ENCODE measurements at regions not wholly inside any gene's neighbourhood (a gene's known extent, or its start where the extent isn't known, plus 50 kb on each side); places are given as distances from the start of the nearest gene placed in this dataset.

DNA sequence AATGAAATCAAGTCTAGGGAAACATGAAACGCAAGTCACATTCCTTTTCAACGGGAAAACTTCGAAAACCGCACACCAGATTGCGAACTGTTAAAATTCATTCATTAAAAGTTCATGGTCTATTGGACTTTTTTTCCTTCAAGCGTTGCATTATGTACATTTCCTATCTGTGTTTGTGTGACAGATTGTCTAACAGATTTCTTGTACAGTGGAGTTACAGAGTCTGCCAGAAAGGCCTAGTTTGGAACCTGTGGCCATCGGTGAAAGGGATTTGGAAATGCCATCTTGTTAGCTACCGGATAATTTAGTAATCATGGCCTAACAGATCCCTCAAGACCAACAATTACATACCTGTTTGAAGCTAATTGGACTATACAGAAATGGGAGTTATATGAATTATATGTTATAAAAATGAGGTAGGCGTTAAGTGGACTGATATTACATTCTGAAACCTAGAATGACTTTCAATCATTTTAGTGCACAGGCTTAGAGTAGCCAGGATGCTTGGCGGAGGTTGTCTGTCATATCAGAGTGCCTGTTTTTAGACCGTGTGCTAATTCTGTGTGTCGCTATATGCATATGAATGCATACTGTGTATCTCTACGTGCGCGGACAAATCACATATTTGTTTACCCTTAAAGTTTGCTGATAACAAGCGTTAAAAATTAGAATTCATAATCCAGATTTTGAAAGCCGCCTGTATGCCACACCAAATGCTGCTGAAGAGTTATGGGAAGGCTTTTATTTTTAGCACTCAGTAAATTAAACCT, 885.4 kb upstream of the RBFOX1 start:
- H3K9ac ChIP-seq (ENCODE audit: low read depth in 1 of 3, low read length in 3 of 3), result no peak overlapping the region
- no peak overlapping the region for H3K4me3 ChIP-seq (ENCODE audit: low read length in 3 of 3)
- H3K4me1 ChIP-seq (ENCODE audit: control insufficient read depth in 3 of 3, insufficient read depth in 3 of 3, low read length in 3 of 3), result no peaks in the 10 kb centered on the region
- H3K36me3 ChIP-seq (ENCODE audit: control insufficient read depth in 3 of 3, insufficient read depth in 3 of 3, low read length in 3 of 3), result no peaks in the 10 kb centered on the region
- H3K27ac ChIP-seq (ENCODE audit: low read depth, low read length), result no peak overlapping the region
- H3K9me3 ChIP-seq (ENCODE audit: control insufficient read depth in 3 of 3, low read length in 3 of 3), result no peaks in the 10 kb centered on the region
- H3K27me3 ChIP-seq (ENCODE audit: control insufficient read depth in 3 of 3, insufficient read depth in 3 of 3, low read length in 3 of 3), result no peaks in the 10 kb centered on the region

DNA sequence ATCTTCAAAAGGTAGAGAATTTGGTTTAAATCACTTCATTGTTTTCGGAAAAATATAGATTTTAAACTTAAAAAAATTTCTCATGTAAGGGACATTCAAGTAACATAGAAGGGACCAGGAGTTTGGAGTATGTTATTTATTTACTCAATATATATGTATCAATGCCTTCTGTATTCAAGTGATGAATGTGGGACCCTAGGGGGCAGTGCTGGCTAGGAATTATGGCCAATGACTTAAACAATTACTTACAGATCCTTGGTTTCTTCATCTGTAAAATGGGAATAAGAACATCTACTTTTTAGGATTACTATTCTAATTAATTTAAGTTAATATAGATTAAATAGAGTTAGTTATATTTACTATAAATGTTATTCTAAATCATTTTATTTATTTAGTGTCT, 886.3 kb upstream of the RBFOX1 start:
- H3K4me3 ChIP-seq (ENCODE audit: low read length in 3 of 3), result no peak overlapping the region
- H3K27me3 ChIP-seq (ENCODE audit: control insufficient read depth in 3 of 3, insufficient read depth in 3 of 3, low read length in 3 of 3), result no peaks in the 10 kb centered on the region
- H3K9me3 ChIP-seq (ENCODE audit: control insufficient read depth in 3 of 3, low read length in 3 of 3), result no peaks in the 10 kb centered on the region
- H3K27ac ChIP-seq (ENCODE audit: low read depth, low read length), result no peak overlapping the region
- no peaks in the 10 kb centered on the region for H3K36me3 ChIP-seq (ENCODE audit: control insufficient read depth in 3 of 3, insufficient read depth in 3 of 3, low read length in 3 of 3)
- H3K9ac ChIP-seq (ENCODE audit: low read depth in 1 of 3, low read length in 3 of 3), result no peak overlapping the region
- H3K4me1 ChIP-seq (ENCODE audit: control insufficient read depth in 3 of 3, insufficient read depth in 3 of 3, low read length in 3 of 3), result no peaks in the 10 kb centered on the region

GRCh38 chr16:6439129-6439528, 893.5 kb upstream of the RBFOX1 start:
- H3K4me1 ChIP-seq (ENCODE audit: control insufficient read depth in 3 of 3, insufficient read depth in 3 of 3, low read length in 3 of 3), result no peaks in the 10 kb centered on the region
- H3K27ac ChIP-seq (ENCODE audit: low read depth, low read length), result no peak overlapping the region
- H3K27me3 ChIP-seq (ENCODE audit: control insufficient read depth in 3 of 3, insufficient read depth in 3 of 3, low read length in 3 of 3), result no peaks in the 10 kb centered on the region
- no peaks in the 10 kb centered on the region for H3K36me3 ChIP-seq (ENCODE audit: control insufficient read depth in 3 of 3, insufficient read depth in 3 of 3, low read length in 3 of 3)
- H3K9ac ChIP-seq (ENCODE audit: low read depth in 1 of 3, low read length in 3 of 3), result no peak overlapping the region
- no peaks in the 10 kb centered on the region for H3K9me3 ChIP-seq (ENCODE audit: control insufficient read depth in 3 of 3, low read length in 3 of 3)
- H3K4me3 ChIP-seq (ENCODE audit: low read length in 3 of 3), result no peak overlapping the region

DNA sequence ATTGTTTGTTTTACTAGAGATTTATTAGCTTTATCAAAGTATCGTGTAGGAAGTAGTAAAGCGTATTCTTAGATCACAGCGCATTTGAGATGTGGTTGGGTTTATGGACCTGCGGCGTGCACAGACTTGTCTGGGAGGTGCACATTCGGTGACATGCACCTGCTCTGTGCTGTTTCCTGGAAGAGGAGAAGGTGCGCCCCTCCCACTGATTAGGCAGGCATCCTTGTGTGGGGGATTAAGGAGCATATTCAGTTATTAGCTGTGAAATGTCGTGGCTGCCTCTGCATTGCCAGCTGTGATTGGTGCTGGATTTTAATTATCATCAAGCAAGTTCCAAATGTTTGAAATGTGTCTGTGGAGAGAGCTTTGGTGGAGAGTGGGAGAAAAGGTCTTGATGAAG, 903.8 kb upstream of the RBFOX1 start:
- H3K9me3 ChIP-seq (ENCODE audit: control insufficient read depth in 3 of 3, low read length in 3 of 3), result peaks cover 0 to 2% (median 0%) of the 10 kb centered on the region in 3 donors
- no peak overlapping the region for H3K27ac ChIP-seq (ENCODE audit: low read depth, low read length)
- no peaks in the 10 kb centered on the region for H3K4me1 ChIP-seq (ENCODE audit: control insufficient read depth in 3 of 3, insufficient read depth in 3 of 3, low read length in 3 of 3)
- H3K36me3 ChIP-seq (ENCODE audit: control insufficient read depth in 3 of 3, insufficient read depth in 3 of 3, low read length in 3 of 3), result no peaks in the 10 kb centered on the region
- H3K27me3 ChIP-seq (ENCODE audit: control insufficient read depth in 3 of 3, insufficient read depth in 3 of 3, low read length in 3 of 3), result no peaks in the 10 kb centered on the region
- no peak overlapping the region for H3K4me3 ChIP-seq (ENCODE audit: low read length in 3 of 3)
- H3K9ac ChIP-seq (ENCODE audit: low read depth in 1 of 3, low read length in 3 of 3), result no peak overlapping the region

DNA sequence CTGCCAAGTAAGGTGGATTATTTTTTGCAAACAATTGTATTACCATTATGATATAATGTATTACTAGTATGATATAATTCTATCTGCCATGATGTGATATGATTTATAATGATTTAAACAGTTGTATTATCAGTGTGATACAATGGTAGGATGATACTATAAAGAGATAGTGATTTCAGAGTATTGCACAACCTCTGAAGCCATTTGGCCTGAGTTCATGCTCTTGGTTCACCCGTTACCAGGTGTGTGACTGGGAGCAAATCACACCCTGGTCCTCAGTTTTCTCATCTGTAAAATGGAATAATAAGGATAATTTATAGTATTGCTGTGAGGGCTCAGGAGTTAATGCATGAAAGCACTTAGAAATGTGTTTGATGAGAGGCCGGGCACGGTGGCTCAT, 905.0 kb upstream of the RBFOX1 start:
- no peak overlapping the region for H3K4me3 ChIP-seq (ENCODE audit: low read length in 3 of 3)
- H3K9me3 ChIP-seq (ENCODE audit: control insufficient read depth in 3 of 3, low read length in 3 of 3), result peaks cover 0 to 6% (median 0%) of the 10 kb centered on the region in 3 donors

DNA sequence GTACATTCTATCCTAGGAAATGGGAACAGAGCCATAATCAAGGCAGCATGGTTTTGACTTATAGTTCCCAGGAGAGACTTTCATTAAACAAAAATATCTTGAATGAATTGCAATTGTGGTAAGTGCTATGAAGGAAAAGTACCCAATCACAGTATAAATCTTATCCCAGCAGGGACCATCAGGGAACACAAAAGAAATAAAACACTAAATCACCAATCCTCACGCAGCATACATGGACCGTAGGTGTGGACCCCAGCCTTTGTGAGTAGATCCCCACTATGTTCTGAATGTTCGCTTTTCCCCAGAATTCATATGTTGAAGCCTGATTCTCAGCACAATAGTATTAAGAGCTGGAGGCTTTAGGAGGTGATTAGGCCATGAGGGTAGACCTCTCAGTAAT, 925.0 kb upstream of the RBFOX1 start:
- no peak overlapping the region for H3K9ac ChIP-seq (ENCODE audit: low read depth in 1 of 3, low read length in 3 of 3)
- H3K4me3 ChIP-seq (ENCODE audit: low read length in 3 of 3), result no peak overlapping the region
- no peak overlapping the region for H3K27ac ChIP-seq (ENCODE audit: low read depth, low read length)
- no peaks in the 10 kb centered on the region for H3K9me3 ChIP-seq (ENCODE audit: control insufficient read depth in 3 of 3, low read length in 3 of 3)
- H3K27me3 ChIP-seq (ENCODE audit: control insufficient read depth in 3 of 3, insufficient read depth in 3 of 3, low read length in 3 of 3), result no peaks in the 10 kb centered on the region
- H3K36me3 ChIP-seq (ENCODE audit: control insufficient read depth in 3 of 3, insufficient read depth in 3 of 3, low read length in 3 of 3), result no peaks in the 10 kb centered on the region
- H3K4me1 ChIP-seq (ENCODE audit: control insufficient read depth in 3 of 3, insufficient read depth in 3 of 3, low read length in 3 of 3), result no peaks in the 10 kb centered on the region

More for the DNA sequence above, 905.0 kb upstream of the RBFOX1 start:
- no peaks in the 10 kb centered on the region for H3K27me3 ChIP-seq (ENCODE audit: control insufficient read depth in 3 of 3, insufficient read depth in 3 of 3, low read length in 3 of 3)
- H3K27ac ChIP-seq (ENCODE audit: low read depth, low read length), result no peak overlapping the region
- H3K9ac ChIP-seq (ENCODE audit: low read depth in 1 of 3, low read length in 3 of 3), result no peak overlapping the region
- H3K36me3 ChIP-seq (ENCODE audit: control insufficient read depth in 3 of 3, insufficient read depth in 3 of 3, low read length in 3 of 3), result no peaks in the 10 kb centered on the region
- no peaks in the 10 kb centered on the region for H3K4me1 ChIP-seq (ENCODE audit: control insufficient read depth in 3 of 3, insufficient read depth in 3 of 3, low read length in 3 of 3)

GRCh38 chr16:6406028-6406427, 926.6 kb upstream of the RBFOX1 start:
- no peak overlapping the region for H3K9ac ChIP-seq (ENCODE audit: low read depth in 1 of 3, low read length in 3 of 3)

DNA sequence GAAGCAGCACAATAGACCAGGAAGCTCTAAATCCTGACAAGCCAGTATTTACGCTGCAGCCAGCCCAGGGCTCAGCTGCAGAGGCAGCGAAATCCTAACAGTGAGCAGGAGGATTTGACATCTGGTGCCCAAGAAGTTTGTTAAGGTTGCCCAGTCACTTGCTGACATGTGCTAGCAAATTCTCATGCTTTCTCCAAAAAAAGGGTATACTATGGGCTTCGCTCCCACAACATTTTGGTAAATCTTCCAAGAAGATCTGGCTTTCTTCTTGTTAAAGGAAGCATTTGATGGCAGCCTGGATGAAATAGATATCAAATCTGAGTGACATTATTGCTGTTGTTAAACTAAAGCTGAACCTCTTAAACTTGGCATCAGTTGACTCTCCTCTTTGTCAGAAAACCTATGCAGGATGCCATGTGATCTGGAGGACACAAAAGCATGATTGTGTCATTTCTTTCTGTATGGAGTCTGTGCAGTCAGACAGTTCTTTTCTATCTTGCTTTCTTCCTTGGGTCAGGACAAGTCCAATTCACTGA, 949.7 kb upstream of the RBFOX1 start:
- Histone ChIP-seq H3K4me3 (ENCODE audit: low read length in 3 of 3) (no peak overlapping the region), H3K9me3 (ENCODE audit: control insufficient read depth in 3 of 3, low read length in 3 of 3) (no peaks in the 10 kb centered on the region), H3K9ac (ENCODE audit: low read depth in 1 of 3, low read length in 3 of 3) (no peak overlapping the region), H3K36me3 (ENCODE audit: control insufficient read depth in 3 of 3, insufficient read depth in 3 of 3, low read length in 3 of 3) (no peaks in the 10 kb centered on the region), H3K27me3 (ENCODE audit: control insufficient read depth in 3 of 3, insufficient read depth in 3 of 3, low read length in 3 of 3) (no peaks in the 10 kb centered on the region), H3K27ac (ENCODE audit: low read depth, low read length) (no peak overlapping the region), H3K4me1 (ENCODE audit: control insufficient read depth in 3 of 3, insufficient read depth in 3 of 3, low read length in 3 of 3) (no peaks in the 10 kb centered on the region)

More at GRCh38 chr16:6406028-6406427, 926.6 kb upstream of the RBFOX1 start:
- H3K36me3 ChIP-seq (ENCODE audit: control insufficient read depth in 3 of 3, insufficient read depth in 3 of 3, low read length in 3 of 3), result no peaks in the 10 kb centered on the region
- no peaks in the 10 kb centered on the region for H3K9me3 ChIP-seq (ENCODE audit: control insufficient read depth in 3 of 3, low read length in 3 of 3)
- no peaks in the 10 kb centered on the region for H3K4me1 ChIP-seq (ENCODE audit: control insufficient read depth in 3 of 3, insufficient read depth in 3 of 3, low read length in 3 of 3)
- no peaks in the 10 kb centered on the region for H3K27me3 ChIP-seq (ENCODE audit: control insufficient read depth in 3 of 3, insufficient read depth in 3 of 3, low read length in 3 of 3)
- no peak overlapping the region for H3K4me3 ChIP-seq (ENCODE audit: low read length in 3 of 3)
- H3K27ac ChIP-seq (ENCODE audit: low read depth, low read length), result no peak overlapping the region

GRCh38 chr16:6381896-6382295, 950.7 kb upstream of the RBFOX1 start:
- Histone ChIP-seq H3K4me1 (ENCODE audit: control insufficient read depth in 3 of 3, insufficient read depth in 3 of 3, low read length in 3 of 3) (no peaks in the 10 kb centered on the region), H3K9ac (ENCODE audit: low read depth in 1 of 3, low read length in 3 of 3) (no peak overlapping the region), H3K27ac (ENCODE audit: low read depth, low read length) (no peak overlapping the region), H3K36me3 (ENCODE audit: control insufficient read depth in 3 of 3, insufficient read depth in 3 of 3, low read length in 3 of 3) (no peaks in the 10 kb centered on the region), H3K4me3 (ENCODE audit: low read length in 3 of 3) (no peak overlapping the region), H3K9me3 (ENCODE audit: control insufficient read depth in 3 of 3, low read length in 3 of 3) (no peaks in the 10 kb centered on the region), H3K27me3 (ENCODE audit: control insufficient read depth in 3 of 3, insufficient read depth in 3 of 3, low read length in 3 of 3) (no peaks in the 10 kb centered on the region)

DNA sequence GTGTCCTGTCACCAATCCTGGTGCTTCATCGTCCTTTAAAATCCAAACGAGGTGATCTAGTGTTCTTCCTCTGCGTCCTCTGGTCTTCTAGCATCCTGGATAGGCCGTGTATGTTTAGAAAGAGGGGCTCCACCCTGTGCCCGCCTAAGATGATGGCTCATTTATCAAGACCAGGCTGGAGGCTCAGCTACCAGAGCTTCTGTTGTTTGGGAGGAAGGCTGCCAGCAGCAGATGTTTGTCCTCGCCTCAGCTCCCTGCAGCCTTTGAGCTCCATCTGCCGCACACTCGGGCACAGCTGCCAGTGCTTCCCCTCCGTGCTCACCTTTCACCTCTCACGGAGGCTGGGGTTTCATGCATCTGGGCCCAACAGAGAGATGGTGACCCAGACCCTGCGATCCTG, 954.7 kb upstream of the RBFOX1 start:
- no peaks in the 10 kb centered on the region for H3K27me3 ChIP-seq (ENCODE audit: control insufficient read depth in 3 of 3, insufficient read depth in 3 of 3, low read length in 3 of 3)
- no peaks in the 10 kb centered on the region for H3K36me3 ChIP-seq (ENCODE audit: control insufficient read depth in 3 of 3, insufficient read depth in 3 of 3, low read length in 3 of 3)
- no peaks in the 10 kb centered on the region for H3K4me1 ChIP-seq (ENCODE audit: control insufficient read depth in 3 of 3, insufficient read depth in 3 of 3, low read length in 3 of 3)
- no peak overlapping the region for H3K4me3 ChIP-seq (ENCODE audit: low read length in 3 of 3)
- no peaks in the 10 kb centered on the region for H3K9me3 ChIP-seq (ENCODE audit: control insufficient read depth in 3 of 3, low read length in 3 of 3)
- no peak overlapping the region for H3K9ac ChIP-seq (ENCODE audit: low read depth in 1 of 3, low read length in 3 of 3)
- H3K27ac ChIP-seq (ENCODE audit: low read depth, low read length), result no peak overlapping the region
